Astrocyte (in vitro differentiated cells and primary cell): ENCODE measurements at regions not wholly inside any gene's neighbourhood (a gene's known extent, or its start where the extent isn't known, plus 50 kb on each side); places are given as distances from the start of the nearest gene placed in this dataset.

Experiments used
- EZH2 ChIP-seq: IDR thresholded peaks from 2 replicates; pipeline ENCODE4 v1.6.1; 2012; ENCODE audit warnings: mild to moderate bottlenecking, low read length, inconsistent platforms; ENCODE audit not compliant: insufficient read depth
- TF ChIP-seq, protein P1 (sequence below): IDR thresholded peaks from 2 replicates; pipeline ENCODE4 v1.5.1; 2011; ENCODE audit warnings: low read depth, mild to moderate bottlenecking, inconsistent platforms, low read length, moderate library complexity; ENCODE audit not compliant: insufficient read depth

DNA sequence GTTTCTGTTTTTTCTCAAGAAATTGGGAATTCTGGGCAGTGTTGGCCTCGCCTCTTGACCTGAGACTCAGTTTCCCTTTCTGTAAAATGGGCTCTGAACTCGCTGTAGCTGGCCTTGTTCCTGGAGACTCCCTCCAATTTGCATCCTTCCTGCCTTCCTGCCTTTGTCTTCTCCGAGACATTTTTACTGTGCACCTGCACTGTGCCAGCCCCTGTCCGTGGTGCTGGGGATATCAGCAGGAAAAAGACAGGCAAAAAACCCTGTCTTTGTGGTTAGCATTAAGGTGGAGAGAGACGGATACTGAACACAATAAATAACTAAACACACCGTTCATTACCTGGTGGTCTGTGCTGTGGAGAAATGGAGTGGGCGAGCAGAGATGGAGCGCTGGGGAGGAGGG lies 129.8 kb downstream of the AACS start:
- TF ChIP-seq EZH2: no peak
- TF ChIP-seq, protein P1, sequence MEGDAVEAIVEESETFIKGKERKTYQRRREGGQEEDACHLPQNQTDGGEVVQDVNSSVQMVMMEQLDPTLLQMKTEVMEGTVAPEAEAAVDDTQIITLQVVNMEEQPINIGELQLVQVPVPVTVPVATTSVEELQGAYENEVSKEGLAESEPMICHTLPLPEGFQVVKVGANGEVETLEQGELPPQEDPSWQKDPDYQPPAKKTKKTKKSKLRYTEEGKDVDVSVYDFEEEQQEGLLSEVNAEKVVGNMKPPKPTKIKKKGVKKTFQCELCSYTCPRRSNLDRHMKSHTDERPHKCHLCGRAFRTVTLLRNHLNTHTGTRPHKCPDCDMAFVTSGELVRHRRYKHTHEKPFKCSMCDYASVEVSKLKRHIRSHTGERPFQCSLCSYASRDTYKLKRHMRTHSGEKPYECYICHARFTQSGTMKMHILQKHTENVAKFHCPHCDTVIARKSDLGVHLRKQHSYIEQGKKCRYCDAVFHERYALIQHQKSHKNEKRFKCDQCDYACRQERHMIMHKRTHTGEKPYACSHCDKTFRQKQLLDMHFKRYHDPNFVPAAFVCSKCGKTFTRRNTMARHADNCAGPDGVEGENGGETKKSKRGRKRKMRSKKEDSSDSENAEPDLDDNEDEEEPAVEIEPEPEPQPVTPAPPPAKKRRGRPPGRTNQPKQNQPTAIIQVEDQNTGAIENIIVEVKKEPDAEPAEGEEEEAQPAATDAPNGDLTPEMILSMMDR: no peak
